ENCODE measurements at regions not wholly inside any gene's neighbourhood (a gene's known extent, or its start where the extent isn't known, plus 50 kb on each side); places are given as distances from the start of the nearest gene placed in this dataset.

- TF ChIP-seq CTCF (IDR thresholded peaks at IDR 0.05) = no peak
- intact Hi-C loops (cut with DNase I) = no loop called here
Measured at GRCh38 chr15:36136049-36136448, 443.4 kb upstream of the CDIN1 start.

GRCh38 chr15:36152936-36153335 is 426.5 kb upstream of the CDIN1 start:
- peaks cover 7% of the 10 kb centered on the region for H3K4me1 ChIP-seq
- no peak for TF ChIP-seq CTCF (IDR thresholded peaks at IDR 0.05)
- no peak for ATAC-seq

More at GRCh38 chr15:36136049-36136448, 443.4 kb upstream of the CDIN1 start:
- Histone ChIP-seq H3K9me3 (no peaks in the 10 kb centered on the region), H3K36me3 (no peaks in the 10 kb centered on the region), H3K4me1 (no peaks in the 10 kb centered on the region), H3K27ac (no peak overlapping the region), H3K27me3 (ENCODE audit: low read depth) (no peaks in the 10 kb centered on the region), H3K4me3 (no peak overlapping the region)
- DNase-seq = no peak
- peak in 1 of 2 donors; percentile 15 for ATAC-seq

GRCh38 chr15:36156879-36157427 is 422.5 kb upstream of the CDIN1 start:
- peaks cover 7% of the 10 kb centered on the region for H3K4me1 ChIP-seq
- DNase-seq = no peak
- H3K27me3 ChIP-seq (ENCODE audit: low read depth) = no peaks in the 10 kb centered on the region
- no peaks in the 10 kb centered on the region for H3K9me3 ChIP-seq
- TF ChIP-seq CTCF (IDR thresholded peaks at IDR 0.05) = no peak
- no peak overlapping the region for H3K27ac ChIP-seq
- no peak overlapping the region for H3K4me3 ChIP-seq
- intact Hi-C loops (cut with DNase I) = no loop called here
- ATAC-seq = peak; percentile 35 to 59
- H3K36me3 ChIP-seq = no peaks in the 10 kb centered on the region

More at GRCh38 chr15:36152936-36153335, 426.5 kb upstream of the CDIN1 start:
- no peak overlapping the region for H3K27ac ChIP-seq
- intact Hi-C loops (cut with DNase I) = no loop called here
- no peak for DNase-seq
- no peak overlapping the region for H3K4me3 ChIP-seq
- H3K36me3 ChIP-seq = no peaks in the 10 kb centered on the region
- H3K27me3 ChIP-seq (ENCODE audit: low read depth) = no peaks in the 10 kb centered on the region
- peaks cover 11% of the 10 kb centered on the region for H3K9me3 ChIP-seq

GRCh38 chr15:36160351-36160750 is 419.1 kb upstream of the CDIN1 start:
- no peak for TF ChIP-seq CTCF (IDR thresholded peaks at IDR 0.05)
- no peak for ATAC-seq
- no peaks in the 10 kb centered on the region for H3K36me3 ChIP-seq

GRCh38 chr15:36161108-36161507 is 418.3 kb upstream of the CDIN1 start:
- intact Hi-C loops (cut with DNase I) = no loop called here
- Histone ChIP-seq H3K4me3 (no peak overlapping the region), H3K9me3 (no peaks in the 10 kb centered on the region), H3K27ac (no peak overlapping the region), H3K36me3 (no peaks in the 10 kb centered on the region), H3K27me3 (ENCODE audit: low read depth) (no peaks in the 10 kb centered on the region), H3K4me1 (peaks cover 7% of the 10 kb centered on the region)
- DNase-seq (no peak), ATAC-seq (no peak)
- no peak for TF ChIP-seq CTCF (IDR thresholded peaks at IDR 0.05)

More at GRCh38 chr15:36160351-36160750, 419.1 kb upstream of the CDIN1 start:
- Histone ChIP-seq H3K4me3 (no peak overlapping the region), H3K9me3 (no peaks in the 10 kb centered on the region), H3K27ac (no peak overlapping the region), H3K27me3 (ENCODE audit: low read depth) (no peaks in the 10 kb centered on the region), H3K4me1 (peaks cover 7% of the 10 kb centered on the region)
- intact Hi-C loops (cut with DNase I) = no loop called here
- no peak for DNase-seq
